Mesothelial cell of epicardium (in vitro differentiated cells): ENCODE measurements at regions not wholly inside any gene's neighbourhood (a gene's known extent, or its start where the extent isn't known, plus 50 kb on each side); places are given as distances from the start of the nearest gene placed in this dataset.

ENCODE experiments used
- DNase-seq, 2 experiments: peaks; one replicate each; pipeline ENCODE4 v3.0.0; 2021; ENCODE audit warnings: low spot score in 2 of 2; ENCODE audit not compliant: unreplicated experiment in 2 of 2
- H3K27ac Mint-ChIP-seq: 2 replicates; pipeline ENCODE4 v1.8.0; 2021; ENCODE audit warnings: mixed read lengths
- H3K27me3 Mint-ChIP-seq: 2 replicates; pipeline ENCODE4 v1.8.0; 2021; ENCODE audit warnings: low read depth, mixed read lengths
- H3K36me3 Mint-ChIP-seq: 2 replicates; pipeline ENCODE4 v1.8.0; 2021; ENCODE audit warnings: mixed read lengths
- H3K4me1 Mint-ChIP-seq: 2 replicates; pipeline ENCODE4 v1.8.0; 2021; ENCODE audit warnings: mixed read lengths
- H3K4me3 Mint-ChIP-seq: 2 replicates; pipeline ENCODE4 v1.8.0; 2021; ENCODE audit warnings: mild to moderate bottlenecking, moderate library complexity, mixed read lengths
- H3K9me3 Mint-ChIP-seq: 2 replicates; pipeline ENCODE4 v1.8.0; 2021; ENCODE audit warnings: mixed read lengths
- TF ChIP-seq, protein P1 (sequence below): fragments of 200-600 bp; sonication (generic); IDR thresholded peaks from one replicate; pipeline ENCODE4 v1.5.0; 2021; ENCODE audit warnings: antibody characterized with exemption; ENCODE audit not compliant: unreplicated experiment

DNA sequence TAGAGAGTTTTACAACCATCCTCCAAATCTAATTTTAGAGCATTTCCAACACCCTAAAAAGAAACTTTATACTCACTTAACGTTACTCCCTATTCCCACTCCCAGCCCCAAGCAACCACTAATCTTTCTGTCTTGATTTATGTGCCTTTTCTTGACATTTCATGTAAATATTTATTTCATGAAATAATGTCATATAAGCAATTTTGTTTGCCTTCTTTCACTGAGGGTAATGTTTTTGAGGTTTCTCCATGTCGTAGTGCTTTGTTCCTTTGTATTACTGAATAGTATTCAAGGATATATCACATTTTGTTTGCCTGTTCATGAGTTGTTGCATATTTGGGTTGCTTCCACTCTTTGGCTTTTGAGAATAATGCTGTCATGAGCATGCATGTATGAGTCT, 155.4 kb upstream of the PLAAT1 start:
- H3K36me3 Mint-ChIP-seq, result no peaks in the 10 kb centered on the region
- H3K27ac Mint-ChIP-seq, result no peak overlapping the region
- no peaks in the 10 kb centered on the region for H3K4me1 Mint-ChIP-seq
- no peaks in the 10 kb centered on the region for H3K27me3 Mint-ChIP-seq
- no peak overlapping the region for H3K4me3 Mint-ChIP-seq
- no peak for DNase-seq
- TF ChIP-seq, protein P1, sequence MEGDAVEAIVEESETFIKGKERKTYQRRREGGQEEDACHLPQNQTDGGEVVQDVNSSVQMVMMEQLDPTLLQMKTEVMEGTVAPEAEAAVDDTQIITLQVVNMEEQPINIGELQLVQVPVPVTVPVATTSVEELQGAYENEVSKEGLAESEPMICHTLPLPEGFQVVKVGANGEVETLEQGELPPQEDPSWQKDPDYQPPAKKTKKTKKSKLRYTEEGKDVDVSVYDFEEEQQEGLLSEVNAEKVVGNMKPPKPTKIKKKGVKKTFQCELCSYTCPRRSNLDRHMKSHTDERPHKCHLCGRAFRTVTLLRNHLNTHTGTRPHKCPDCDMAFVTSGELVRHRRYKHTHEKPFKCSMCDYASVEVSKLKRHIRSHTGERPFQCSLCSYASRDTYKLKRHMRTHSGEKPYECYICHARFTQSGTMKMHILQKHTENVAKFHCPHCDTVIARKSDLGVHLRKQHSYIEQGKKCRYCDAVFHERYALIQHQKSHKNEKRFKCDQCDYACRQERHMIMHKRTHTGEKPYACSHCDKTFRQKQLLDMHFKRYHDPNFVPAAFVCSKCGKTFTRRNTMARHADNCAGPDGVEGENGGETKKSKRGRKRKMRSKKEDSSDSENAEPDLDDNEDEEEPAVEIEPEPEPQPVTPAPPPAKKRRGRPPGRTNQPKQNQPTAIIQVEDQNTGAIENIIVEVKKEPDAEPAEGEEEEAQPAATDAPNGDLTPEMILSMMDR, result no peak
- H3K9me3 Mint-ChIP-seq, result peaks cover 13% of the 10 kb centered on the region

GRCh38 chr3:193086681-193087080, 154.3 kb upstream of the PLAAT1 start:
- TF ChIP-seq, protein P1, result no peak
- H3K27me3 Mint-ChIP-seq, result no peaks in the 10 kb centered on the region
- H3K27ac Mint-ChIP-seq, result no peak overlapping the region
- no peak for DNase-seq
- no peaks in the 10 kb centered on the region for H3K36me3 Mint-ChIP-seq
- H3K9me3 Mint-ChIP-seq, result peaks cover 13% of the 10 kb centered on the region
- no peaks in the 10 kb centered on the region for H3K4me1 Mint-ChIP-seq
- H3K4me3 Mint-ChIP-seq, result no peak overlapping the region

DNA sequence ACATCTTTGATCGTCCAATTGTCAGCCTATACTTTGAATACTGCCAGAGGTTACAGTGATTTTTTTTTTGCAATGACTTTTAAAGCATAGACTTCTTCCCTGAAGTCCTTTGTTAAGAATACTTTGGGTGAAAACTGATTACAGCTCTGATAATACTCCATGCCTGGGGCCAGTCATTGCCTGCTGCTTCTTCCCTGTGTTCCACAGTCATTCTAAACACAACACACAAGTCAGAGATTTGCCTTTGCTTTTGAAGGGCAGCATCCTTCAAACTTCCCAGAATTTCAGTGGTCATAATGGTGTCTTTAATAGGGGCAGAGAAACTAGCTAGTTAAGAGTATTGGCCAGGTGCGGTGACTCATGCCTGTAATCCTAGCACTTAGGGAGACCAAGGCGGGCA, 153.7 kb upstream of the PLAAT1 start:
- Mint-ChIP-seq H3K27ac (no peak overlapping the region), H3K9me3 (peaks cover 10% of the 10 kb centered on the region), H3K4me3 (no peak overlapping the region), H3K4me1 (no peaks in the 10 kb centered on the region), H3K36me3 (no peaks in the 10 kb centered on the region), H3K27me3 (no peaks in the 10 kb centered on the region)
- TF ChIP-seq, protein P1, result no peak
- DNase-seq, result no peak

DNA sequence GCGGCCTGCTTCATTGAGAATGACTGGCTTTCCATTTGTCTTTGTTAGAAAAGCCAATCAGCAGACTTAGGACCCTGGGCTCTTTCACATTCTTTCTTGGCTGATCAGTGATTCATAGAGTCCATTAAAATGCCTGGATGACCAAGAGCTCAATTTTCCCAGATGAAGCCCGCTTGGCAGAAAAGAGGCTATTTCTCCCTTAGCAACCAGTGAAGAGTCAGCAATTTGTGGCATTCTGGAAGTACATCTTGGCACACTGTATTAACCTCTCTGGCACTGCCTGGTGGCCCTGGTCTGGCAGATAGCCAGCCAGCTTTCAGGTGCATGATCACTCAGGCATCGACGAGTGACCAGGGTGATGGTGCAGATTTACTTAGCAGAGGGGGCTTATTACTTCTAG, 145.7 kb upstream of the PLAAT1 start:
- TF ChIP-seq, protein P1, result no peak
- Mint-ChIP-seq H3K4me1 (peaks cover 11% of the 10 kb centered on the region), H3K36me3 (no peaks in the 10 kb centered on the region), H3K4me3 (no peak overlapping the region), H3K27me3 (no peaks in the 10 kb centered on the region), H3K27ac (no peak overlapping the region), H3K9me3 (peaks cover 3% of the 10 kb centered on the region)
- no peak for DNase-seq

GRCh38 chr3:193096076-193096475, 144.9 kb upstream of the PLAAT1 start:
- Mint-ChIP-seq H3K9me3 (peaks cover 9% of the 10 kb centered on the region), H3K4me3 (no peak overlapping the region), H3K36me3 (no peaks in the 10 kb centered on the region), H3K27me3 (no peaks in the 10 kb centered on the region), H3K4me1 (peaks cover 11% of the 10 kb centered on the region), H3K27ac (no peak overlapping the region)
- no peak for DNase-seq
- TF ChIP-seq, protein P1, result no peak
